ENCODE measurements at regions not wholly inside any gene's neighbourhood (a gene's known extent, or its start where the extent isn't known, plus 50 kb on each side); places are given as distances from the start of the nearest gene placed in this dataset.

DNA sequence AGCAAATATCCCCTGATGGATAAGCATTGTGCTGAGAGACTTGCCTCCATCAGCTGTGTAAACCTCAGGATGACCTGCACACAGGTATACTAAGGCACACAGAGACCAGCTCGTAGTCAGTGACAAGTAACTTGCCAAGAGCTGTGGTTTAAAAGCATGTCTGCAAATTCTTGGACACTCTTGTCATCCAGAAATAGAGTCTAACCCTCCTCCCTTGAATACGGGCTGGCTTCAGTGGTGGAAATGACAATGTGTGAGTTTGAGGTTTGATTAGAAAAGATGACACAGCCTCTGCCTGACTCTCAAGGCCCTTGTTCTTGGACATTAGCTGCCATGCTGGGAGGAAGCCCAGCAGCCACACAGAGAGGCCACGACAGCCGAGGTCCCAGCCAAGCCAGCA is 114.4 kb downstream of the GADD45G start:
- Mint-ChIP-seq H3K36me3 (ENCODE audit: low read depth) (no peaks in the 10 kb centered on the region), H3K9me3 (no peaks in the 10 kb centered on the region), H3K4me3 (no peak overlapping the region), H3K27ac (no peak overlapping the region), H3K4me1 (no peaks in the 10 kb centered on the region), H3K27me3 (ENCODE audit: insufficient read depth, low read depth, poor library complexity) (peaks cover 10% of the 10 kb centered on the region)
- no peak overlapping the region for H2AFZ ChIP-seq
- no peaks in the 10 kb centered on the region; the same call in 1 of the 2 replicates for H3K9me2 ChIP-seq (ENCODE audit: insufficient read depth)
- no peaks in the 10 kb centered on the region for H3K27me3 ChIP-seq (ENCODE audit: insufficient read depth)
- no peaks in the 10 kb centered on the region for H3K4me1 ChIP-seq (ENCODE audit: insufficient read depth)
- no peak overlapping the region for H3K4me3 ChIP-seq
- no peak for DNase-seq (ENCODE audit: low spot score)
- H3K27ac ChIP-seq (ENCODE audit: low read depth), result no peak overlapping the region
- no peaks in the 10 kb centered on the region for H4K20me1 ChIP-seq (replicated peaks; ENCODE audit: insufficient read depth)
- no peaks in the 10 kb centered on the region for H3K79me2 ChIP-seq (replicated peaks; ENCODE audit: insufficient read depth)
- no peak for TF ChIP-seq CREB1 (CRISPR knock-in tag; IDR thresholded peaks at IDR 0.05; ENCODE audit: low read depth)
- no peak for TF ChIP-seq NANOG (IDR thresholded peaks at IDR 0.05; ENCODE audit: borderline replicate concordance)
- TF ChIP-seq ETS1 (IDR thresholded peaks at IDR 0.05), result no peak
- TF ChIP-seq ZNF331 (CRISPR knock-in tag; IDR thresholded peaks at IDR 0.05; ENCODE audit: low read depth), result no peak
- TF ChIP-seq ZNF114 (CRISPR knock-in tag; IDR thresholded peaks at IDR 0.05), result no peak
- TF ChIP-seq POLR2AphosphoS5 (IDR thresholded peaks at IDR 0.05; ENCODE audit: low read depth), result no peak
- TF ChIP-seq CTCF (conservative IDR thresholded peaks at IDR 0.05; ENCODE audit: low read depth in 2 of 2), result no peak
- TF ChIP-seq JUNB (IDR thresholded peaks at IDR 0.05; ENCODE audit: unreplicated experiment), result no peak
- no peak for TF ChIP-seq EZH2phosphoT487 (IDR thresholded peaks at IDR 0.05; ENCODE audit: unreplicated experiment)
- TF ChIP-seq EZH2 (IDR thresholded peaks at IDR 0.05; ENCODE audit: low read depth, unreplicated experiment), result no peak
- no peak for TF ChIP-seq STAT1 (IDR thresholded peaks at IDR 0.05; ENCODE audit: unreplicated experiment)
- TF ChIP-seq, protein P1, sequence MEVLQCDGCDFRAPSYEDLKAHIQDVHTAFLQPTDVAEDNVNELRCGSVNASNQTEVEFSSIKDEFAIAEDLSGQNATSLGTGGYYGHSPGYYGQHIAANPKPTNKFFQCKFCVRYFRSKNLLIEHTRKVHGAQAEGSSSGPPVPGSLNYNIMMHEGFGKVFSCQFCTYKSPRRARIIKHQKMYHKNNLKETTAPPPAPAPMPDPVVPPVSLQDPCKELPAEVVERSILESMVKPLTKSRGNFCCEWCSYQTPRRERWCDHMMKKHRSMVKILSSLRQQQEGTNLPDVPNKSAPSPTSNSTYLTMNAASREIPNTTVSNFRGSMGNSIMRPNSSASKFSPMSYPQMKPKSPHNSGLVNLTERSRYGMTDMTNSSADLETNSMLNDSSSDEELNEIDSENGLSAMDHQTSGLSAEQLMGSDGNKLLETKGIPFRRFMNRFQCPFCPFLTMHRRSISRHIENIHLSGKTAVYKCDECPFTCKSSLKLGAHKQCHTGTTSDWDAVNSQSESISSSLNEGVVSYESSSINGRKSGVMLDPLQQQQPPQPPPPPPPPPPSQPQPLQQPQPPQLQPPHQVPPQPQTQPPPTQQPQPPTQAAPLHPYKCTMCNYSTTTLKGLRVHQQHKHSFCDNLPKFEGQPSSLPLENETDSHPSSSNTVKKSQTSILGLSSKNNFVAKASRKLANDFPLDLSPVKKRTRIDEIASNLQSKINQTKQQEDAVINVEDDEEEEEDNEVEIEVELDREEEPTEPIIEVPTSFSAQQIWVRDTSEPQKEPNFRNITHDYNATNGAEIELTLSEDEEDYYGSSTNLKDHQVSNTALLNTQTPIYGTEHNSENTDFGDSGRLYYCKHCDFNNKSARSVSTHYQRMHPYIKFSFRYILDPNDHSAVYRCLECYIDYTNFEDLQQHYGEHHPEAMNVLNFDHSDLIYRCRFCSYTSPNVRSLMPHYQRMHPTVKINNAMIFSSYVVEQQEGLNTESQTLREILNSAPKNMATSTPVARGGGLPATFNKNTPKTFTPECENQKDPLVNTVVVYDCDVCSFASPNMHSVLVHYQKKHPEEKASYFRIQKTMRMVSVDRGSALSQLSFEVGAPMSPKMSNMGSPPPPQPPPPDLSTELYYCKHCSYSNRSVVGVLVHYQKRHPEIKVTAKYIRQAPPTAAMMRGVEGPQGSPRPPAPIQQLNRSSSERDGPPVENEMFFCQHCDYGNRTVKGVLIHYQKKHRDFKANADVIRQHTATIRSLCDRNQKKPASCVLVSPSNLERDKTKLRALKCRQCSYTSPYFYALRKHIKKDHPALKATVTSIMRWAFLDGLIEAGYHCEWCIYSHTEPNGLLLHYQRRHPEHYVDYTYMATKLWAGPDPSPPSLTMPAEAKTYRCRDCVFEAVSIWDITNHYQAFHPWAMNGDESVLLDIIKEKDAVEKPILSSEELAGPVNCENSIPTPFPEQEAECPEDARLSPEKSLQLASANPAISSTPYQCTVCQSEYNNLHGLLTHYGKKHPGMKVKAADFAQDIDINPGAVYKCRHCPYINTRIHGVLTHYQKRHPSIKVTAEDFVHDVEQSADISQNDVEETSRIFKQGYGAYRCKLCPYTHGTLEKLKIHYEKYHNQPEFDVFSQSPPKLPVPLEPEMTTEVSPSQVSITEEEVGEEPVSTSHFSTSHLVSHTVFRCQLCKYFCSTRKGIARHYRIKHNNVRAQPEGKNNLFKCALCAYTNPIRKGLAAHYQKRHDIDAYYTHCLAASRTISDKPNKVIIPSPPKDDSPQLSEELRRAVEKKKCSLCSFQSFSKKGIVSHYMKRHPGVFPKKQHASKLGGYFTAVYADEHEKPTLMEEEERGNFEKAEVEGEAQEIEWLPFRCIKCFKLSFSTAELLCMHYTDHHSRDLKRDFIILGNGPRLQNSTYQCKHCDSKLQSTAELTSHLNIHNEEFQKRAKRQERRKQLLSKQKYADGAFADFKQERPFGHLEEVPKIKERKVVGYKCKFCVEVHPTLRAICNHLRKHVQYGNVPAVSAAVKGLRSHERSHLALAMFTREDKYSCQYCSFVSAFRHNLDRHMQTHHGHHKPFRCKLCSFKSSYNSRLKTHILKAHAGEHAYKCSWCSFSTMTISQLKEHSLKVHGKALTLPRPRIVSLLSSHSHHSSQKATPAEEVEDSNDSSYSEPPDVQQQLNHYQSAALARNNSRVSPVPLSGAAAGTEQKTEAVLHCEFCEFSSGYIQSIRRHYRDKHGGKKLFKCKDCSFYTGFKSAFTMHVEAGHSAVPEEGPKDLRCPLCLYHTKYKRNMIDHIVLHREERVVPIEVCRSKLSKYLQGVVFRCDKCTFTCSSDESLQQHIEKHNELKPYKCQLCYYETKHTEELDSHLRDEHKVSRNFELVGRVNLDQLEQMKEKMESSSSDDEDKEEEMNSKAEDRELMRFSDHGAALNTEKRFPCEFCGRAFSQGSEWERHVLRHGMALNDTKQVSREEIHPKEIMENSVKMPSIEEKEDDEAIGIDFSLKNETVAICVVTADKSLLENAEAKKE (CRISPR knock-in tag; IDR thresholded peaks at IDR 0.05), result no peak
- TF ChIP-seq REST (IDR thresholded peaks at IDR 0.05; ENCODE audit: unreplicated experiment), result no peak
- no peak overlapping the region for H3K4me2 ChIP-seq
- no peak for ATAC-seq
- H3F3A ChIP-seq (replicated peaks; ENCODE audit: low read depth), result no peaks in the 10 kb centered on the region
- H3K36me3 ChIP-seq (ENCODE audit: insufficient read depth), result no peaks in the 10 kb centered on the region

Measured in GM23338 (cell line).